ENCODE measurements at regions not wholly inside any gene's neighbourhood (a gene's known extent, or its start where the extent isn't known, plus 50 kb on each side); places are given as distances from the start of the nearest gene placed in this dataset.

- TF ChIP-seq CHD2 (IDR thresholded peaks at IDR 0.05; ENCODE audit: low read length, partially characterized antibody) (no peak), POLR2A (IDR thresholded peaks at IDR 0.05; ENCODE audit: low read length) (no peak), TP53 (CRISPR knock-in tag; IDR thresholded peaks at IDR 0.05) (no peak), CTCF (IDR thresholded peaks at IDR 0.05) (no peak), EP300 (IDR thresholded peaks at IDR 0.05) (no peak)
Measured at GRCh38 chr15:98419173-98419780, 229.1 kb upstream of the IGF1R start.

Data from A549 (cell line).